HG03575 (cell line): ENCODE measurements at regions not wholly inside any gene's neighbourhood (a gene's known extent, or its start where the extent isn't known, plus 50 kb on each side); places are given as distances from the start of the nearest gene placed in this dataset.
"Not testable (repeated sequence)": the region's sequence is repeated elsewhere in the genome, so short reads cannot be mapped to it uniquely, and the experiment has no call there.

Experiments
- ATAC-seq: cut with Tn5 transposase; IDR thresholded peaks from one replicate; pipeline ENCODE4 v1.9.1; 2021; ENCODE audit not compliant: unreplicated experiment, insufficient number of reproducible peaks, low FRiP score; ENCODE audit errors: extremely low read depth

DNA sequence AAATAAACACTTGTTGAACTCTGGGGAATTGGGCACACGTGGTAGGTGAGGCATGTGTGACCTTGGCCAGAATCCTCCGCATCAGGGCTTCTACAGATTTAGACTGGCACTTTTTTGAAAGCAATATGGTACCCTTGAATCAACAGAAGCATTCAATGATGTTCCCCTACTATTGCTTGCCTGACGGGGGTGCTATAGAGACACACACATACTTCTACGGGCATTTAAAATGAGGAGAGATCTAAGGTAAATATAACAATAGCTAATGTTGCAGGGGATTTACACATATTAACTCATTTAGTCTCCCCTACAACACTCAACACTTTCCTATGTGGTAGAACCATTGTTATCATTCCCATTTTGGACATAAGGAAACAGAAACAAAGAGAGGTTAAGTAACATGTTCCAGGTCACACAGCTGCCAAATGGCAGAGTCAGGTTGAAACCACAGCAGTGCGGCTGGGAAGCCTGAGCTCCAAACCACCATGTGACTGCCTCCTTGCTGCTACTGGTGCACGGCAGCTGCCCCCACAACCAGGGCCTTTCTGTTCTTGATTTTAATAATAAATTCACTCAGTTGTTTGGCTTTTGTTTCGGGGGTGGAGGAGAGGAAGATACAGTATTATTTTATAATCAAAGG lies 147.4 kb downstream of the ZNF281 start:
- peak; percentile 62 for ATAC-seq

DNA sequence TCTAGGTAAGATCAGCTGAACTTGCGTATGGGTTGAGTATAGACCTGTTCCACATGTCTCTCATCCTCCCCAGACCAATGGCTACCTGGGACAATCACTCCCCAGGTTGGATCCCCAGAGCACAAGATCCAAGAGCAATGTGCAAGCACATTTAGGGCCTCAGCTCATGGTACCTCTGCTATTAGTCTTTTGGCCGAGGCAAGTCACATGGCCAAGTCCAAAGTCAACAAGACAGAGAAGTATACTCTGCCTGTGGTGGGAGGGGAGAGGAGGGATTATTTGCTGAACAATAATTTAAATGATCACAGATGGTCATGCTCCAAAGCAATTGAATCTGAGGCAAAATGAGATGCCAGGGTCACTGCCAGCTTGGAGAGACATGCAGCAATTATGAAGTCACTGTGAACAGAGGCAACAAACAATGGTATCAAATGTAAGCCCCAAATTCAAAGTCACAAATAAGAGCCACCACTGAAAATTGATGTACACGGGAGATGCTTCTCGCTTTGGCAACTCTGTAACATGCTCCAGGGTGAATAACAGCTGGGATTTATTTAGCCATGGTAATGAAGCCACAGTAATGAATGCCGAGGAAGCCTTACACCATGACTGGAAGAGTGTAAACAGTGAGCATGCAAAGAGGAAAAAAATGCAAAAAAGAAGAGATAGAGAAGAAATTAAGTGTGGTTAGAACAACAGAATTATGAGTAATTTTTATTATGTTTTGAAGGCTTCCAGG lies 149.1 kb downstream of the ZNF281 start:
- ATAC-seq: no peak

DNA sequence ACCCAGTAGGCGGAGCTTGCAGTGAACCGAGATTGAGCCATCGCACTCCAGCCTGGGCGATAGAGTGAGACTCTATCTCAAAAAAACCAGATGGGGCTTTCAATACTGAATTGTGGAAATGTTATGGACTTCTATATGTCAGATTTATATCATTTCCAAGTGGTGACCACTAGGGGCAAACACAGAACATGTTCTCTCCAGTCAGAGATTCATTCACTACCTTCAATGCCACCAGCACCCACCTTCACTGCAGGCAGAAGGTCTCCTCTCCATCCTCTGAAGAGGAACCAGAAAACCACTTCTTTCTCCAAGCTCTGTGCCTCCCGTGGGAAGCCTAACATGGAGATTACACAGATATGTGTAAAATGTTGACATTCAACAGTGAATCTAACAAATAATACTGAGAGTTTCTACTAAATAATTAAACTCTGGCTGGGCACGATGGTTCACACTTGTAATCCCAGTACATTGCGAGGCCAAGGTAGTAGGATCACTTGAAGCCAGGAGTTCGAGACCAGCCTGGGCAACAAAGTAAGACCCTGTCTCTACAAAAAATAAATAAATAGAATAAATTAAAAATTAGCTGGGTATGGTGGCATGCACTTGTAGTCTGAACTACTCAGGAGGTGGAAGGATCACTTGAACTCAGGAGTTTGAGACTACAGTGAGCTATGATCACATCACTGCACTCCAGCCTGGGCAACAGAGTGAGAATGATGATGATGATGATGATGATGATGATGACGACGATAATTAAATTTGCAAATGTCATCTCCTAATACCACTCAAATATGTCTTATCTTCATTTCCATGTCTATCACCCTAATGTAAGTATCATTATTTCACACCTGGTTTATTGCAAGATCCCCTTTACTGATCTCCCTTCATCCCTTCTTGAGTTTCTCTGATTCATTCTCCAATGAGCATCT lies 151.1 kb downstream of the ZNF281 start:
- ATAC-seq: no peak

DNA sequence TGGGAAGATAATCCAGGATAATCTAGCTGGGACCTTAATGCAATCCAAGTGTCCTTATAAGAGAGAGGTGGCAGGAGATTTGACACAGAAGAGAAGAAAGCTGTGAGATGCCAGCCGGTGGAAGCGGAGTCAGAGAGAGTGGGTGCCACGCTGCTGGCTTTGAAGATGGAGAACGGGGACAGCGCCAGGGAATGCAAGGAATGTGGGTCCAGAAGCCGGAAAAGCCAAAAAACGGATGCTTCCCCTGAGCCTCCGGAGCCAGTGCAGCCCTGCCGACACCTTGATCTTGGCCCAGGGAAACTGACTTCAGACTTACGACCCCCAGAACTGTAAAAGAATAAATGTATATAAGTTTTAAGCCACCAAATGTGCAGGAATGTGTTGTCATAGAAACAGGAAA lies 152.6 kb downstream of the ZNF281 start:
- ATAC-seq: no peak

DNA sequence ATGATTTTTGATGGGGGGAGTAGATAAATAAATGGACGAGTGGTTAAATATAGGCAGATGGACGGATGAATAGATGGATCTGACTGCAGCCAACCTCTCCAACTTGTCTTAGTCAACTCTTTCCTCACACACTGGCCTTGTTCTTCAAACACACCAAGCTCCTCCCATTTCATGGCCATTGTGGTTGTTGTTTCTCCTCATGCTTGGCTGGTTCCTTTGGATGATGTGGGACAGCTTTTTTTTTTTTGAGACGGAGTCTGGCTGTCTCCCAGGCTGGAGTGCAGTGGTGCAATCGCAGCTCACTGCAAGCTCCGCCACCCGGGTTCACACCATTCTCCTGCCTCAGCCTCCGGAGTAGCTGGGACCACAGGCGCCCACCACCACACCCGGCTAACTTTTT lies 155.2 kb downstream of the ZNF281 start:
- not testable (repeated sequence) for ATAC-seq

DNA sequence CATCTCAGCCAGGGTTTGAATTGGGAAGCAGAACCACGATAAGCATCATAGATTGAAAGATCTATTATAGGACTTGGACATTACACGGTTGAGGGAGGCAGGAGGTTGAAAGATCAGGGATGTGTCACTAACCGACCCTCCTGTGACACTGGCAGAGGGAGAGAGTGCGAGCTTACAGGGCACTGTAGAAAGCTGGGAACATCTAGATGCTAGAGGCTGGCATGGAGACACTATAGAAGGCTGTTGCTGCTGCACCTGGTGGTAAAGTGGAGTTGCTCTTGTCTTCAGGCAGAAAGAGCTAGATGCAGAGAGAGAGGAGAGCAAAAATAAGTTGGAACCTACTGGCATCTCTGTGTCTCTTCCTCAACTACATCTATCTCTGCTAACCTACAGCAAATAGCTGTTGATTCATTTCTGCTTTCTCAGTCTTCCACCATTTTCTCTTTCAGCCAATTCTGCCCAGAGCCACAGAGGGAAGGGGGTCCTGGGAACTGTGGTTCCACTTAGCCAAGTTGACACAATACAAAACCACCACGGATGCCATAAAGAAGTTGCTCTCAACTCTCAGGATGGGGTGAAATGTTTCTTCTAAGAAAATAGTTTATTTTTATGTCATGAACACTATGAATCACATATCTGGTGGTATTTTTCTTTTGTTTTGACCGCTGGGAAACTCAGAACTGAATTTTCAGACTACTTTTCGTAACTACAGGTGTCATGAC lies 155.9 kb downstream of the ZNF281 start:
- ATAC-seq: no peak

DNA sequence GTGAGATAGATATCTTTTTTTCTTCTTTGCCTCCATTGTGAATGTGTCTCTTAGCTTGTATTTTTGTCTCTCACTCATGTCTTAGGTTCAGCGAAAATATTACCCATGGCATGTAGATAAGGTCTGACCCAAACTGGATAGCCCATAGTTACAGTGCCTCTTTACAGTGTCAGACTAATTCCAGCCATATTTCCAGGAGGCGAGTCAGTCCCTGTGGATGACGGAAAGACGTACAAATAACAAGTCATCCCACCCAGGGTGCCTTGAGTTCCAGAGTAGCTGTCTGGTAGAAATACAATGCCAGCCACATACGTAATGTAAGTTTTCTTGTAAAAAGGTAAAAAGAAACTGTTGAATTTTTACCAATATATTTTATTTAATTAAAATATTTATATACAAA lies 157.3 kb downstream of the ZNF281 start:
- no peak for ATAC-seq

- ATAC-seq: no peak
Measured at GRCh38 chr1:200250469-200250868, 159.4 kb downstream of the ZNF281 start.

- ATAC-seq: no peak
Measured at GRCh38 chr1:200248541-200248940, 161.3 kb downstream of the ZNF281 start.

DNA sequence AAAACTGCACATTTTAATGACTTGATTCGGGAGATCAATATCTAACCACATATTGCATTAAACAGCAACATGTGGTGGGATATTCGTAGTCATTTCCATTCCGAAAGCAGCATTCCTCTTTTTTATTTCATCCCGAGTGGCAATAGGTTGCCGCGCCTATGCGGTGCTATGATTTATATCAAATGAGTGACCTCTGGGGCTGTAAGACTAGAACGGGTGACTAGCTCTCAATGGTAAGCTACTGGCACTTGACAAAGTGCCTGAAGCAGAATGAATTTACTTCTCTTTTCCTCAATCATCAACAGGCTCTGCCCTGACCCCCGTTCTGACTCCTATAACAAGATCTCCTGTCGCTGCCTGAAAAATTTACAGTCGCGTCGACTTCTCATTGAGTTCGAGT lies 162.3 kb downstream of the ZNF281 start:
- no peak for ATAC-seq

DNA sequence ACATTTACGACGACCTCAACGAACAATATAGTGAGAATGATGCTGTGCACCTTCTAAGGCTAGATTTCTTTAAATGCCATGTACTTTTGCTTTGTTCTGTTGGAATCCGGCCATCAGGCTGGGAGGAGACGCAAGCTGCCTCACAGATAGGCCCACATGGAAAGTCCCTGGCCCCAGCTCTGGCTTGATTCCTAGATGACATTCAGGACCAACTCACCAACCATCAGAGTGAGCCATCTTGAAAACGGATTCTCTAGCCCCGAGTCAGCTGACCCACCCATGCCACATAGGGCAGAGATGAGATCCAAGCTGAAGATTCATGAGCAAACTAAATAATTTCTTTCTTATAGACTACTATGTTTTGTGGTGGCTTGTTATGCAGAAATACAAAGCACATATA lies 164.4 kb downstream of the ZNF281 start:
- ATAC-seq: no peak

- no peak for ATAC-seq
Measured at GRCh38 chr1:200243042-200243437, 166.8 kb downstream of the ZNF281 start.

- ATAC-seq: no peak
Measured at GRCh38 chr1:200242110-200243041, 167.5 kb downstream of the ZNF281 start.

DNA sequence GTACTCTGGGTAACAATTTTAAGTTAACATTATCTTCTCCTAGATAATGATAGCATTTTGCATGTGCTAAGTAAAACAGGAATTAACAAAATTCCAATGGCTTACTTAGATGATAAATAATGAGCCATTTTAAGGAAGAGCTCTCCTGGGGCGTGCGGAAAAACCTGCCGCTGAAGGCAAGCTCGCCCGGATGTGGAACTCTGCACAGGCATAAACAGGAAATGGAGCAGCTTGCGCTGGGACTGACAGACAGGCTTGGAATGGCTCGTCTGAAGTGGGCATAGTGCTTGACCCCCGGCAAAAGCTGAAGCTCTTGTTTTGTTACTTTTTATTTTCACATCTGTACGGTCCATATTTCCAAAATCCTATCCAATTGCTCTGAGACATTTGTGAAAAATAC lies 169.2 kb downstream of the ZNF281 start:
- ATAC-seq: no peak

GRCh38 chr1:200238311-200238710 lies 171.5 kb downstream of the ZNF281 start:
- no peak for ATAC-seq

GRCh38 chr1:200237066-200237465 lies 172.8 kb downstream of the ZNF281 start:
- ATAC-seq: no peak

DNA sequence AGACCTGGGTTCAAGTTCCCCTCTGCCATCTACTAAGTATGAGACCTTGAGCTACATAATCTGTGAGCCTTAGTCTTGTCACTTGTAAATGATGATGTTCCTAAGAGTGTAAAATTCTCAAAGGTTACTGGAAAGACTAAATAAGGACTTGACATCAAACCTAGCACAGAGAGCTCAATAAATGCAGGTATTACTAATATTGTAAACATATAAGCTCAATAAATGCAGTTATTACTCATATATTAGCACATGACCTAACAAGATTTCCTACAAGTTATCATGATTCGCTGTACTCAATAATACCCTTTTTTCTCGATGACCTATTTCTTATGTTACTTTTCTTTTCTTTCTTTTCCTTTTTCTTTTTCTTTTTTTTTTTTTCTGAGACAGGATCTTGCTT lies 174.9 kb downstream of the ZNF281 start:
- no peak for ATAC-seq

GRCh38 chr1:200233393-200233792 lies 176.4 kb downstream of the ZNF281 start:
- no peak for ATAC-seq
